Activated CD8-positive, alpha-beta memory T cell treated with anti-CD3 and anti-CD28 coated beads for 24 hours (primary cell): ENCODE measurements at regions not wholly inside any gene's neighbourhood (a gene's known extent, or its start where the extent isn't known, plus 50 kb on each side); places are given as distances from the start of the nearest gene placed in this dataset.

ENCODE experiments used
- DNase-seq: peaks from one replicate; pipeline ENCODE4 v3.0.0-alpha.2; 2020

DNA sequence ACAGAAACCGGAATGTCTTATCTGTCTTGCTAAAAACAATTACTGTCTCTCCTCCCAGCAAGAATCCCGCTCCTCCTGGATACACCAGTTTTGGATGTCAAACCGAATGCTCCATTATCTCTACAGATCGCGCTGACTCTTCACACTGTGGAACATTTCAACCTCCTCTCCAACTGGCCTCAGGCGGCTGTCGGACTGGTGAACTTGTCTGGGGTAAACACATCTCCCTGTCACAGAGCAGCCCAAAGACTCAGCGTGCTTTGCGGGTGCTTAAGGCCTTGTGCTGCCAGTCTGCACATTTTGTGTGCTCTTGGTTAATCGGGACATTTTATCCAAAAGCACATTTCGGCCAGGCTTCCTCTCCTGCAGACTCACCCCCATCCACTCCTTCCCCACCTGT, 173.1 kb downstream of the ICOS start:
- DNase-seq: no peak

DNA sequence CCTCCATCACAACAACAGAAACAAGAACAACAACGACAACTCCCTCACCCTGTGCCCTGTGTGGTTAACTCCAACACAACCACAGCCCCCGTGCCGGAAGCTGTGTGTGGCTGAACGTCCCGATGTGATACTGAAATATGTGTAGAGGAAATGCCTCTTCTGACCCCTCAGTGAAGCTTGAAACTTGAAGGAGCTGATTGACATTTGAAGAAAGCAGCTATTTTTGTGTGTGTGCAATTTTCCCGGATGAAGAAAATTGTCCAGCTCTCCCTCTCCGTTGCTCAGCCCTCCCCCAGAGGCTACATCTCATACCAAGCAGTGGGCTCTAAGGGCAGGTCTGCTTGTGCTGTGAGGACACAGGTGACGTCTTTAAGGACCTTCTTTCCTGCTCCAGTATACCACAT, 173.8 kb downstream of the ICOS start:
- DNase-seq: peak; percentile 80

DNA sequence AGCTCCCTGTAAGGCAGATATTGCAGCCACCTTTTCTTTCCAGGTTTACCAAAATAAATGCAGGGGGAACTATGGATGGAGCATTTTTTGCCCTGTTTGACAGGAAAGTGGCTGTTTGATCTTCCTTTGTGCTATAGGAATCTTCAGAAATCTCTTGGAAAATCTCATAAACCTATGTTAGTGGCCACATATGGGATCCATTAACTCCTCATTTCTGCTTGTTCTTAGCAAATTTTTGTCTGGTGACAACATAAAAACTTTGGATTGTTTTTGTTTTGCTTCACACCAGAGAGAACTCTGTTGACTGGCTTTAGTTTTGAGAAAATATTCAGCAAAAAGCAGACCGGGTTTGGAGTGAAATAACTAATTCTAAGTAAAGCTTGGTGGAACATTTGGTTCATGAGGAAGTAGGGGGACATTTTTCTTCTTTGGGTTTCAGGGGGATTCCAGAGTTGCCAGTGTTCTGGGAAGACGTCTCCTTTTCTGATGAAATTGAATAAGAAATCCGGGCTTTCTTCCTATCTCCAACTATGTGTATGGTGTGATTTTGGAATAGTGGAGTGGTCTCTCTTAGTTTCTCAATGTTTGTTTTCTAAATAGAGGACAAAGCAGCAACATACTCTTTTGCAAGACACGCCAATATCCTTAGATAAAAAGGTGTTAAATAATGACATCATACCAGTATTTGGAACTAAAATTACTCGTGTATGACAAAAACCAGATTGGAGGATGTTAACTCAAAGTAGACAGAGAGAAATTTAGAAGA, 174.4 kb downstream of the ICOS start:
- no peak for DNase-seq

DNA sequence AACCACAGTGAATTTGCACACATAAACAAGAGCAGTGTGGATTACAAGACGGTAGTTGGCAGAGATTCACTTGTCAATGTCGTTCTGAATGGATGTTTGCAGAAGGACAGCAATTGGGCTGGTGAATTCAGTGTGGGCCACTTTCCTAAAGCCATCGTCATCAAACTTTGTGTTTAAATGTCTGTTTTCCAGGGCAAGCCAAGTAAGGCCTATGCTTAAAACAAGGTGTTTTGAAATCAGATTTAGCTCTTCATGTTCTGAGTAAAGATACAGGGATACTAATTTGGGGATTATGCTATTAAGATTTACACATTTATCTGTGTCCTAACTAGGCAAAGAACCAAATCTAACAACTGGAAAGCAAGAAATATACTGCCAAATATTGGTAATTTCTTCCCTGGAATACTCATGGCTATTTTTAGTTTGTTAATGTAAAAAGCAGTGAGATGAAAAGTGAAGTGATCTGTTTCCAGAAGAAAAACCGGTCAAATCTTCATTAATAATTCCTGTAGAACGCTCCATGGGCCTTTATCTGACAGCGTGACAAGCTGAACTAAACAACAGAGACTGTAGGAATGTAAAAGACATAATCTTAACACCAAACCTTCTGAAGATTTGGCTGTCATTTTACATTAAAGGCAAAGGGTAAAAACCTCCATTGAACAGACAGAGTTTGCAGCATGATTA, 175.7 kb downstream of the ICOS start:
- DNase-seq: no peak

DNA sequence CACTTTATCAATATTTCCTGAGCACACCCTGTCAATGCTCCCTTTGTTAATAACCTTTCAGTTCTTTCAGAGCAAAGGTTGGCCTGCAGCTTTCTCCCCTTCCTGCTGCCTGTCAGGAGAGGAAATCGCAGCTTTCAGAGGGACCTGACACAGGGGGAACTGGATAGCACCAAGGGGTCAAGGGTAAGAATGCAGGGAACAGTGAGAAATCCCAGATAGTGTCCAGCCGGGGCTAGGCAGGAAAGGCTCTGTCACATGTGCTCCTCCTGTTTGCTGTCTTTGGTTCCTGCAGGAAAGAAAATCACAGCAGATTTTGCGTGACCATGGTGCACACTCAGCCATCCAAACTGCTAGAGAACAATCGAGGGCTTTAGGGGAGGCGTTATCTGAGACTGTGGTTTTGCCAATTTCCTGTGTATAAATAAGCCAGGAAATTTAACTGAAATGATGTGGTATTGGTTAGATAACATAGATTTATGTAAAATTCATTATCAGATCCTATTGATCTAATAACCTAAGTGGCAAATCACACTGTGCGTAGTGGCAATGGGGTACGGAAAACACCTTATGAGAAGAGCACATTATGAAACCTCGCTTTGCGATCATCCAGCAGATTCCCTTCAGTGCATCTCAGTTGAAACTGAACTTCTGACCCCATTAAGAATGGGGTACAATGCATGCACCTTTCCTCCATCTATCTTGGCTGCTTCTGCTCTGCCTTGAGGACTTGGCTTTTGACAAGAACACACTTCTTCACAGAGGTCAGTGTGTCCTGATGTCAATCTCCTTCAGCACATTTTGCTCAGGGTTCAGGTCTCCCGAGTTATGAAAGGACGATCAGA, 178.0 kb downstream of the ICOS start:
- no peak for DNase-seq

DNA sequence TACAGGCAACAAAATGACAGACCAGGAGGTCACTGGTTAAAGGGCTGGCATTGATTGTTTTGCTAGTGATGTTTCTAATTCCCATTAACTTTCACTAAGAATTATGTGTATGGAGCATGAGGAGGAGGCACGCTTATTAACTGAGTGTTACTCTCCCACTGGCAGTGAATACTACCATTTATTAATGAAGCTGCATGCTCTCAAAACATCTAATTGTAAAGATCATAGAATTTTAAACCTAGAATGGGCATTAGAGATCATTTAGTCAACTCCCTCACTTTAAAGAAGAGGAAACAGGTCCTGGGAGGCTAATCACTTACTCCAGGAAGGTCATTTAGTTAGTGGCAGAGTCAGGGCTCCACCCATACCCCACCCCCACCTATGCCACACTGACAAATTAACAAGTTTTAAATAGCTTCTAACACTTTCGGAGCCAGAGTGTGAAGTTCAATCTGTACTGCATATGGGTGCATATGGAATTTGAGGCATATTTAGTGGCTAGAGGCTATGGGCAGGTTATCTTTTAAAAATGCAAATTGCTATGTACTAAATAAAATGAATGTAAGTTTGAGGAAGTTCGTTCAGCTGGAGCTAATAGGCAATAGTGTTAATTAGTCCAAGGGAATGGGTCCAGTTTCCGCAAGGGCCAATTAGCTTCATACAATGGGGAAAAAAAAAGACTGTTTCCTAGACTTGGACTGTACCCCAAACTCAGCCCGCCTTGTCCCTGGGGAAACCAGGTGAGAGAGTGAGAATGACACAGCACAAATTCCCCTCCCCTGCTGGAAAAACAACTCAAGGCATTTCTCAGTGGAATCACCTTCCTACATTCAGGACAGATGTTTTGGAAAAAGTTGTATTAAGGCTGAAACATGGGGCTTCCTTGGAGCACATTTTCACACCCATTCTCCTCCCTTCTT, 178.8 kb downstream of the ICOS start:
- no peak for DNase-seq

DNA sequence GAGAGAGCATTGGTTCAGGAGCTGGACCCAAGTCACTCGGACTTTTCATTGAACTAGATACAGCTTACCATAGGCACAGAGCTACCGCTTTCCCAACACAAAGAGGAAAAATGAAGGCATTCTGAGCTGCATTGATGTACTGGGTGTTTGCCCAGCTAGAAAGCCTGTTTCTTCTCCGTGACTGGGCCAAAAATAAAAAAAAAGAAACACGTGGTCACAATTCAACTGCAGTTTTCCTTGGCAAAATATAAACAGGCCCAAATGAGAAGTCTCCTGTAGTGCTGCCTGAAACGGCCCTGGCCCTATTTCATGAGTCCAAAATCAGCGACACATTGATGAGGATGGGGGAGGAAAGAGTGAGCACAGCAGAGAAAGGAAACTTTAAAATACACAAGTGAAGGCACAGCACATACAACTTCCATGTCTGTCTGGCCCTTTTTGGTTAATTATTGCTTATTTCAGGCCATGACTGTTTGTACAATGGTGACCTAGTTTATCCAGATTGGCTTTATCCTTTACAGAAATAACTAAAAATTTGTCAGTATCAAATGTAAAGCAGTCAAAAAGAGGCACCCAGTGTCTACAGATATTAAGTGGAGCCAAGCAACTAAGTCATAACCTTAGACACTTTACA, 179.7 kb downstream of the ICOS start:
- DNase-seq: no peak

DNA sequence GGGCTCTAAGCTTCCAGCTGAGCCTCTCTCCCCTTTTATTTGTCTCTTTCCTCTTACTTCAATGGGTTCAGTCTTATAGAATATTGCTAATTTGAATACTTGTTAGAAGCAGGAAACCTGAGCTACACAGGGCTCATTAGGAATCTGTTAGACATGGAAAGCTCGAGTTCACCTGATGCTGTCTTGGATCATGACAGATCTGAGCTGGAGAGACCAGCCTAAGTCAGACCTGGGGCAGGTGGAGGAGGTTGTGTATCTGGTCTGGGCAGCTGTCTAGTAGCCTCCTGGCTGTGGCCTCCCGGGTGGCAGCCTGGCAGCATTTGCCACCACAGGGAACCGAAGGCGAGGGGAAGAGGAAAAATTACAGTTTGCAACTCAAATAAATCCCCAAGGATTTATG, 185.9 kb downstream of the ICOS start:
- no peak for DNase-seq

DNA sequence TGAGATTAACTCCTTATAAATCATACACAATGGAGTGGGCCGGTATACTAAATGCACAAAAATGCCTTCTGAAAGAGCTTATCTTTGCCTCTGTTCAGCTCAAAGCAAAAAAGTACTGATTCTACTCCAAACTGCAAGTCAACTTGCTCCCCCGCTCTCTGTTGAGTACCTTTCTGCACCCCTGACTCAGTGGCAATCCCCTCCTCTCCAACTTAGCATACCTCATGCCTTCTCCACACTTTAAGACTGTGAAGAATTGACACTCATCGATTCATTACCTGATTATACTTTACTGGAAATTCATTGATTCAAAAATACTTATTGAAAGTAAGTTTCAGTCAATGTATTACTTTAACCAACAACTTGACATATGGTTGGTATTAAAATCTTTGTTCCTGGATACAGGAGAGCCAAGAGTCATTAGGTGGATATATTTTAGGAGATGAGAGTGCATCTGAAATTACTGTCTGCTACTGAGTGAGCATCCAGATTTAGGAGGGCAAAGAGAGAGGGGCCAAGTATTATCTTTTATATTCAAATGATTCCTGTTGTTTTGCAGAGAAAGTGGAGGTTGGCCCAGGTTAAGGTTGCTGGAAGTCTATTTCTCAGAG, 187.7 kb downstream of the ICOS start:
- no peak for DNase-seq

DNA sequence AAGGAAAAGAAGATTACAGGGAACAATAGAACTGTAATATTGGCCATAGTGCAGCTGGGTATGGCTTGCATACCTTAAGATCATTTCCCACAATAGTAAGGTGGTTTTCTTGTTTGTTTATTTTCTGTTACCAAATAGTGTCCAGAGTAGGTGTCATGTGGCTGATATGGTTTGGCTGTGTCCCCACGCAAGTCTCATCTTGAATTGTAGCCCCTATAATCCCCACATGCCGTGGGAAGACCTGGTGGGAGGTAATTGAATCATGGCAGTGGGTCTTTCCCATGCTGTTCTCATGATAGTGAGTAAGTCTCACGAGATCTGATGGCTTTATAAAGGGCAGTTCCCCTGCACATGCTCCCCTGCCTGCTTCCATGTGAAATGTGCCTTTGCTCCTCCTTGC, 190.1 kb downstream of the ICOS start:
- DNase-seq: no peak

DNA sequence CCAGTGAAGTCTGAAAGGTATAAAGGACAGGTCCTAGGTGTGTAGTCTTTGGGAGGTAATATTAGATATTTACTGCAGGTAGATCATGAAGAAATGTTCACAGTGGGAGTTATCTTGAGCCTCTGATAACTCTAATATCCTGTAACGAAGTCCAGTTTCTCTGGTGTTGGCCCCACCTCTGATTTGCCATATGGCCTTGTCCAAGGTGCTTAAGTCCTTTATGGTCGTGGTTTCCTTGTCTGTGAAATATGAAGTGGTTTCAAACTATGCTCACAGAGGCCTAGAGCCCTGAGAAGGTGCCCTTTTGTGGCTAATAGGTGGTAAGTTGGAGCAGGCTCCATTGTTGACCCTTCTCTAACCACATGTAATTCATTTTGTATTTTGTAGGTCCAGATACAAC, 190.7 kb downstream of the ICOS start:
- no peak for DNase-seq

DNA sequence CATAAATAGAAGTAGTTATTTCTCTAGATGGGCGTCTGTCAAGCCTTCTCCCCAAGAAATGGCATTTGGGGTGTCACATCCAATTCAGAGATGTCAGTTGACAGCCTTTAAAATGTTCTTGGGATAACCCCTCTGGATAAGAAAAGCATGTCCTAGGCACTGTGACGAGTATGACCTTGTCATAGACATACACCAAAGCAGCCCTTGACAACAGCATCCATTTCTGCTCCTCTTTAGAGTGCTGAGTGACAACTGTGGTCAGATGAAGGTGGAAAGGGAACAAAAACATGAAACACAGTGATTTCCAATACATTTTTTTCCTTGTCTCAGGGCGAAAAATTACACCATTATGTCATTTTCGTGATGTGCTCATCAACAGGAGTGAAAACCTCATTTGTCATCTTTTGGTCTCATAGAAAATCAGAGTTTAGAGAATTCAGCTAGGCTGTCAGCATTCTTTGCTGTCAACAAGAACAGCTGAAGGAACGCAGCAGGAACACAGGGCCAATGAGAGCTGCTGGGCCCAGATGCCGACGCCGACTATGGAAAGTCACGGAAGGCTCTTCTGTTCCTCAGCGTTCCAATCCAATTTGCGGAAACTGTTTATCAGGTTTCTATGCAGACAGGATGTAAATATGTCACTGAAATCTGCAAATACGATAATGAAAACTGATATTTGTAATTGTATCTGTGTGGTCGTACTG, 193.2 kb downstream of the ICOS start:
- DNase-seq: no peak

DNA sequence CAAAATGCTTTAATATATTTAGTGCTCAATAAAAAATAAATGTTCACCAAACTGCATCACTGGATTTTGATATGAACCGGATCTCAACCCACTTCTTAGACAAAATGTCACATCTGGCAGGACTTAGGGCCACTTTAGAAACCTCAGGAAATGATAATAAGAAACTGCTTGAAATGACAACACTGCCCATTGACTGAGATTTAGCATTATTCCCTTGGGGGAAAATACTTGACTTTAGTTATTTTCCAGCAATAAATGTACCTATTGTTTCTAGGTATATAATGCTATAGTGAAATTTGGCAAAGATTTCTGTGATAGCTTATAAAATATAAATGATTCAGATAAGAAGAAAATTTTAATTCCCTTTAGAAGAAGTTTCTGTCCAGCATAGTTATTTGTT, 195.1 kb downstream of the ICOS start:
- DNase-seq: no peak

DNA sequence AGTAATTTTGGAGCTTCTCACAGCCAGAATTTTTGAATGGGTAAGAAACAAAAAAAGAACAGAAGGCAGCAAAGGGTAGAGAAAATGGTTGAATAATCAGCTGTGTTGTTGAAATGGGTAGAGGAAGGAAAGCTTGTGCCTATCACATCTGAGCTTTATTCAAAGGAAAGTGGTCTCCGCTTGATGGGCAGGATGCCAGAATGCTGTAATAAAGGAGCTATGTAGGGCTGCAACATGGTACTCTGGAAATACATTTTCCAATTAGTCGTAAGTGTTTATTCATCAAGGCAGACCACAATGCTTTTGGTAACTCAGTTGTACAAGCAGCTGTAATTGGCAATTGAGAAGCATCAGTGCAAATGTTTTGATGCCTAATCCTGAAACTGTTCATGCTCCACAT, 196.9 kb downstream of the ICOS start:
- DNase-seq: no peak

DNA sequence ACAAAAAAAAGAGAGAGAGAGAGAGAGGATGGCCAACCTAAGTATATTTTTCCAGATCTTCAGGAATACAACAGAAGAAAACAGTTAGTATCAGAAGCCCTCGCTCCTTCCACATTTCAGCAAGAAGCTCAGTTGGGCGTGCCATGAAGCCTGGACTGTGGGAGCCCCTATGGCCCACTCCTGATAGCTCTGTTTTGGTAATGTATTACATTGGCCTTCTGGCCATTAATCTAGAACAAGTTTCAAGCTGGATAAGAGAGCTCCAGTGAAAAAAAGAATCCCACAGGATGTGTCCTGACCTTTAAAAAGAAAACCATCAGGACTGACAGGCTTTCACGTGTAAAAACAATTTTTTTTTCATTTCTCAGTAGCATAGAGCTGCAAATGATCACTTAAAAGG, 197.9 kb downstream of the ICOS start:
- no peak for DNase-seq

DNA sequence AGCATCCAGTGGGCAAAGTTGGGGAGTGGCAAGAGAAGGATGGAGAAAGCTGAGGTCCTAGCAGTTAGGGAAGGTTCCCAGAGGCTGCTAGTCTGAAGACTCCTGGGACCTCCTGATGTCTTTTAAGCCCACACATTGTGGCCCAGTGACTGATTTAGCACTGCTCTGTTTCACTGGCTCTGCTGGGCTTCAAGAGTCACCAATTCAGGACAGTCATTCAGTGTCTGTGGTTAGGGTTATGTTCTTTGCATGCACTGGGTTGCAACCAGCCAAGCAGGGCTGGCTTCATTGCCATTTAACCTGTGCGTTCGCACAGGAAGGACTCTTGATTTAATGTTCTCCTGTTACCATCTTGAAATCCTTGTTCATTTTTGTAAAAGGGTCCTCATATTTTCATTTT, 199.2 kb downstream of the ICOS start:
- no peak for DNase-seq

DNA sequence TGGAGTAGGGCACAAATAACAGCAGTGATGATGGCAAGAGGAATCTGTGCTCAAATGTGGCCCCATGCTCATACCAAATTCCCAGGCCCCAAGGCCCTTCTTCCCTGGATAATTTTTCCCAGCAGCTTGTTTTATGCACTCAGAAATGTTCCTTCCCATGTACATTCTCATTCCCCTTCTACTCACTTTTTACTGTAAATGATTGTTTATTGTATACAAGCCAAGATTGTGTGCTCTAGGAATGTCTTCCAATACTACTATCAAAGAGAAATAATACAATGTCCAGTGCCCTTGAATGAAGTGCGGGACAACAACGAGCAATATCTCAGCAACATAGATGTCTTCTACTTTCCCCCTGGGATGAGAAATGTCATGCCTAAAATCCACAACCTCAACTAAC, 201.6 kb downstream of the ICOS start:
- no peak for DNase-seq

DNA sequence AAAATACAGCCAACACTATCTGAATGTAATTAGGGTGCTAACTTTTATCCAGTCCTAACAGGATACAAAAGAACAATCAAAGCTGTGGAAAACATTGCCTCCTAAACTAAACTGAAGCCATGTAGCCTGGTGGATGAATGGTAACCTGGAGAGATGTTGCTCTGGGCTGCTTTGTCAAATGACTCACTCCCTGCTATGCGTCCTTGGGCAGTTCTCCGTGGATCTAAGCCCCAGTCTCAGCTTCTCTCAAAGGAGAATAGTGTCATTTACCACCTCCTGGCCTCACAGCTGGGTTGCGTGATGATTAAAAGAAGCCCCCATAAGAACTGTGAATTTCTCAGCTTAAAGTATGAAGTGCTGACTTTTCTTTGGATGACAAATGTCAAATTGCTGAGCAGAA, 203.7 kb downstream of the ICOS start:
- DNase-seq: no peak

DNA sequence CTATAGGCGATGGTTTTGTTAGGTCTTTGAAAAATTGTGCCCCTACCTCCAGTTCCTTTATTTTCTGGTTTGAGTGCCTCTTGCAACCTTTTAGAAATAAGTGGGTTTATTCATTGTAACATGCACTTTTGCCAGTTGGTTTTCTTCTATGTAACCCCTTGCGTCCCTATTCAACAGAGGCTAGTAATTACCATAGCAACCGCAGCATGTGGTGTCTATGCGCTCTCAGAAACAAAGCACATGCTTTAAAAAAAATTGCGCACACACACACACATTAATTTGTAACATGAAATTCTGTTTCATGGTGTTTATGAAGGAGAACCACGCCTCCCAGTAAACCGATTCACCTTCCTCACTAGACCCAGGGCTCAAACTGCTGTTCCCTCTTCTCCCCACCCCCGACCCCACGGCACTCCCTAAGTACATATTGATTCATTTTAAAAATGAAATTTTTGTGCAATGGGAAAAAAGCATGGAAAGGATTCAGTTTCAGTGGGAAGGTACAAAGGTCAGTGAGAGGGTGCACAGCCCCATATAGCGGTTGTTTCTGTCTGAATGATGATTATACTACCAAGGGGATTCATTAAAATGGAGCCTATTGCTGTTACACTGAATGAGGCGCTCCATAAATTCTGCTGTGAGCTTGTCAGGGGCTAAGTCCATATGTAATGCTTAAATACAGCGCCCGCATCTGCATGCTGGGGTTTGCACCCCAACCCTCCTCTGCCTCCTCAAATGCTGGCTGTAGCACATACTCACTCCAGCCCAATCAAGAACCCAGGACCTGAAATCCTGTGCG, 206.9 kb downstream of the ICOS start:
- no peak for DNase-seq

DNA sequence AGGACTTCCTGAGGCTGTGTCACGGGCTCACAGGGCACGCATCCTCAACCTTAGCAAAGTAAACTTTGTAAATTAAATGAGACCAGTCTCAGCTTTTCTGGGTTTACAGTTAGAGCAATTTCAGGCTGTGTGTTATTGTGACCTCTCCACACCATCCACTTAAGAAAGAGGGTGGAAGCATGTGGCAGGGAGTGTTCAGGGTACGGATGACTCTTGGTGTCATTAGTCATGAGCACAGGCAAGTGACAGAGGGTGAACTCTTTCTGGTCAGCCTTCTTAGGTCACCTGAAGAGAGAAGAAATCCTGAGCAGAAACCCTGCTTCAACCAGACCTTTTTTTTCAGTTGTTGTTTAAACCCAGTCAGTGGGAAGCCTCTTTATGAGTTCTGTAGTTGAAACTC, 207.9 kb downstream of the ICOS start:
- DNase-seq: no peak
